NB4 (cell line): ENCODE measurements at regions not wholly inside any gene's neighbourhood (a gene's known extent, or its start where the extent isn't known, plus 50 kb on each side); places are given as distances from the start of the nearest gene placed in this dataset.

Source experiments
- DNase-seq: peaks from one replicate; pipeline ENCODE4 v3.0.0; 2010; ENCODE audit warnings: low read depth
- H3K4me3 ChIP-seq: one replicate; pipeline ENCODE4 v1.5.1; 2011; ENCODE audit warnings: mild to moderate bottlenecking, low read depth, low read length, moderate library complexity
- MYC ChIP-seq: IDR thresholded peaks from 2 replicates; pipeline ENCODE4 v1.6.1; 2011; ENCODE audit warnings: low read depth, low read length
- POLR2A ChIP-seq: IDR thresholded peaks from 2 replicates; pipeline ENCODE4 v1.6.1; 2011; ENCODE audit warnings: mild to moderate bottlenecking; ENCODE audit not compliant: insufficient read length; ENCODE audit errors: extremely low read depth
- TF ChIP-seq, protein P1 (sequence below): IDR thresholded peaks from 2 replicates; pipeline ENCODE4 v1.6.1; 2011; ENCODE audit warnings: low read depth, low read length
- TF ChIP-seq, protein P2 (sequence below): IDR thresholded peaks from one replicate; pipeline ENCODE4 v1.5.1; 2012; ENCODE audit warnings: low read depth, low read length

DNA sequence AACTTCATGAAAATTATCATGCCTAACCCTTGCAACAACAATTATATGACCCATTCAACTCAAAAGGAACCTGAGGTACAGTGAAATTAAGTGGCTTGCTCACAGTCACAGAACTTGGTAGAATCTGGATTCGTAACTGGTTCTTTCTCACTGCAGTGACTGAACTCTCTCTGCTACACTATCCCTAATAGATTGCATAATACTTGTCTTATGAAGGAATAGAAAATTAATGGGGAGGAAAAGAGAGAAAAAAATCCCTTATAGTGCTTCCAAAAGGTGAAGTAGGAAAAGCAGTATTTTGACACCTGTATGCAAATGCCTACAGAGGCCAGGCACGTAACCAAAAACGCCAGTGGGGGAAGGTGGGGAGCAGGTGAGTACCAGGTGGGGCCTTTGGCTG lies 186.6 kb downstream of the LY86 start:
- DNase-seq = no peak
- TF ChIP-seq POLR2A (no peak), MYC (no peak)
- TF ChIP-seq, protein P1, sequence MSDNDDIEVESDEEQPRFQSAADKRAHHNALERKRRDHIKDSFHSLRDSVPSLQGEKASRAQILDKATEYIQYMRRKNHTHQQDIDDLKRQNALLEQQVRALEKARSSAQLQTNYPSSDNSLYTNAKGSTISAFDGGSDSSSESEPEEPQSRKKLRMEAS = no peak
- TF ChIP-seq, protein P2, sequence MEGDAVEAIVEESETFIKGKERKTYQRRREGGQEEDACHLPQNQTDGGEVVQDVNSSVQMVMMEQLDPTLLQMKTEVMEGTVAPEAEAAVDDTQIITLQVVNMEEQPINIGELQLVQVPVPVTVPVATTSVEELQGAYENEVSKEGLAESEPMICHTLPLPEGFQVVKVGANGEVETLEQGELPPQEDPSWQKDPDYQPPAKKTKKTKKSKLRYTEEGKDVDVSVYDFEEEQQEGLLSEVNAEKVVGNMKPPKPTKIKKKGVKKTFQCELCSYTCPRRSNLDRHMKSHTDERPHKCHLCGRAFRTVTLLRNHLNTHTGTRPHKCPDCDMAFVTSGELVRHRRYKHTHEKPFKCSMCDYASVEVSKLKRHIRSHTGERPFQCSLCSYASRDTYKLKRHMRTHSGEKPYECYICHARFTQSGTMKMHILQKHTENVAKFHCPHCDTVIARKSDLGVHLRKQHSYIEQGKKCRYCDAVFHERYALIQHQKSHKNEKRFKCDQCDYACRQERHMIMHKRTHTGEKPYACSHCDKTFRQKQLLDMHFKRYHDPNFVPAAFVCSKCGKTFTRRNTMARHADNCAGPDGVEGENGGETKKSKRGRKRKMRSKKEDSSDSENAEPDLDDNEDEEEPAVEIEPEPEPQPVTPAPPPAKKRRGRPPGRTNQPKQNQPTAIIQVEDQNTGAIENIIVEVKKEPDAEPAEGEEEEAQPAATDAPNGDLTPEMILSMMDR = no peak
- H3K4me3 ChIP-seq = no peak overlapping the region

DNA sequence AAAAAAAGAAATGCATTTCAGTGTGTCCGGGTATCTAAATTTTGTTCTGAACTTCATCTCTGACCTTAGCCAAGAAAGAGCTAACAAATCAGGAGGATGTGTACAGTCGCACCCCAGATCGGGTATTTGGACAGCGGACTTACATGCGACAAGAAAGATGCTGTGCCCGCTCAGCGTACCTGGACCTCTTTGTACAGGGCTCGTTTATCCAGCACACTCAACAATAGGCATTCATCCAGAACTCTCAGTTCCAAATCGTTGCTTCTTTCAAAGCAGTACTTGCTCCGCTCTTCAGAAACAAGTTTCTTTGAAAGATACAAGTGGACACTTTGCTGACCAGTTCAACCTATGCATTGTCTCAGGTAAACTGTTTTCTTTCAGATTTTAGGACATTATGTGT lies 191.7 kb downstream of the LY86 start:
- TF ChIP-seq POLR2A (no peak), MYC (no peak)
- TF ChIP-seq, protein P1 = no peak
- TF ChIP-seq, protein P2 = no peak
- DNase-seq = no peak
- no peak overlapping the region for H3K4me3 ChIP-seq

DNA sequence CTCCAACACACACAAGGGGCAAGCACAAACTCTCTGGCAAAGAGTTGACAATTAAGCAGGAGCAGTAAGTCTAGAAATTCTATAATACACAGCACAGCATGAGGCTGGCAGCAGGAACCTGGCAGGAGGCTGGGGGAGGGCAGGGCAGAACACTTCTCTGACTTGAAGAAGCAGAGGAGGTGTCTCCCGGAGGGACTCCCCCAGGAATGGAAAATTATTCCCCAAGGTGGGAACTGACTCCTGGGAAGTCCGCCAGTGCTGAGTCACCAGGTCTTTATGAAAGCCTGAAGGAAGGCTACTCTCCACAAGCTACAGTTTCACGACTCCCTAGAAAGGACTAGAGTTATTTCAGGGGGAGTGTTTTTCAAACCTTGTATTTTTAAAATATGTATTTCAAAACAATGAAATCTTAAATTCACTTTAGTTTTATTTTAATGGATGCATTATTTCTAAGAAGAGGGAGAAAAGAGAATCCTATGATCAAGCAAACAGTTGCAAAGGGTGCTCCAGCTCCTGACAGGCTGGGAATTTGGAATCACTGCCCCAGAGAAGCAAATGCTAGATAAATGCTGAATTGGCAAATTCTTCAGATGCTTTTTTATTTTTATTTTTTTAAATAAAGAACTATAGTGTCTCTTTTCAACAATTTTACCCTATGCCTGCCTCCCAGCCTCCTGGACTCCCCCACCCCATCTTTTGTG lies 192.8 kb downstream of the LY86 start:
- H3K4me3 ChIP-seq = no peak overlapping the region
- TF ChIP-seq, protein P1 = no peak
- no peak for DNase-seq

DNA sequence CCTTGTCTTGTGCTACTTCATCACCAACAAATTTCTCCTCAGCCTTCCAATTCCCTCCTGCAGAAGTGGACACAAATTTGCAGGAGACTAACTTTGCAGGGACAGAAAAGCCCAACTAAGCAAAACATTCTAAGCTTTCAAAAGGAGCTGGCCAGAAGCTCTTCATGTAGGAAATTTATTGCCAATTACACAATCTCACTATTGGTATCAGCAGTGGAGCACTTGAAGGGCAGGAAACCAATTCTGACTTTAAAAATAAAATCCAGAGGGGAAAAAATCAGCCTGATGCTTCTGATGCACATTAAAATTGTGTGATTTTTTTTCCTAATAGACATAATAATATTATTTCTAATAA lies 193.3 kb downstream of the LY86 start:
- DNase-seq = no peak
- TF ChIP-seq, protein P2 = no peak
- TF ChIP-seq, protein P1 = no peak
- TF ChIP-seq POLR2A (no peak), MYC (no peak)
- H3K4me3 ChIP-seq = no peak overlapping the region

DNA sequence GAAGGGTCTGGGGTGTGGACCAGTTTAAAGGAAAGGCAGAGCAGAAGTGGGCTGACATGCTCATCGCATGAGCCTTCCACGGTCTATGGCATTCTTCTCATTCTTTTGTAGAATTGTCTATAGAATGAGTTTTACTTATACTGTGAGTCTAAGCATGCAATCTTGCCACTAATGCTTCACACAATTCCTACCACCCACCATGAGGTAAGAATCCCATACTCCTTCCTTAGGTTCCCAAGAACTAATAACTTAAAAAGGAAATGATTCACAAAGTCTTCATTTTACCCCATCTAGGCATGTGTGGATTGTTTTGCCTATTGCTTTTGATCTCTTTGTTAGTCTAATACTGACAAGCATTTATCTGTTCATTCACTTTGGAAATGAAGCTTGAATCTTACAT lies 195.2 kb downstream of the LY86 start:
- H3K4me3 ChIP-seq = no peak overlapping the region
- no peak for TF ChIP-seq MYC
- no peak for TF ChIP-seq POLR2A
- TF ChIP-seq, protein P2 = no peak
- TF ChIP-seq, protein P1 = no peak
- no peak for DNase-seq

- TF ChIP-seq MYC (no peak), POLR2A (no peak)
- TF ChIP-seq, protein P1 = no peak
- TF ChIP-seq, protein P2 = no peak
- DNase-seq = no peak
- no peak overlapping the region for H3K4me3 ChIP-seq
Observed at GRCh38 chr6:6784514-6785162, 196.1 kb downstream of the LY86 start.
